Endothelial cell (in vitro differentiated cells): ENCODE measurements at regions not wholly inside any gene's neighbourhood (a gene's known extent, or its start where the extent isn't known, plus 50 kb on each side); places are given as distances from the start of the nearest gene placed in this dataset.

Source experiments
- DNase-seq: peaks from one replicate; pipeline ENCODE4 v3.0.0; 2021; ENCODE audit warnings: low spot score
- H3K27ac Mint-ChIP-seq: one replicate; pipeline ENCODE4 v1.8.0; 2021; ENCODE audit warnings: mixed read lengths, inconsistent platforms; ENCODE audit not compliant: unreplicated experiment
- H3K27me3 Mint-ChIP-seq: one replicate; pipeline ENCODE4 v1.8.0; 2021; ENCODE audit warnings: mild to moderate bottlenecking, moderate library complexity, mixed read lengths, inconsistent platforms; ENCODE audit not compliant: unreplicated experiment
- H3K36me3 Mint-ChIP-seq: one replicate; pipeline ENCODE4 v1.8.0; 2021; ENCODE audit warnings: mild to moderate bottlenecking, low read depth, mixed read lengths, inconsistent platforms; ENCODE audit not compliant: unreplicated experiment
- H3K4me1 Mint-ChIP-seq: one replicate; pipeline ENCODE4 v1.8.0; 2021; ENCODE audit warnings: mild to moderate bottlenecking, mixed read lengths, inconsistent platforms; ENCODE audit not compliant: unreplicated experiment
- H3K4me3 Mint-ChIP-seq: one replicate; pipeline ENCODE4 v1.8.0; 2021; ENCODE audit warnings: mild to moderate bottlenecking, mixed read lengths, inconsistent platforms; ENCODE audit not compliant: unreplicated experiment
- H3K9me3 Mint-ChIP-seq: one replicate; pipeline ENCODE4 v1.8.0; 2021; ENCODE audit warnings: mixed read lengths, inconsistent platforms; ENCODE audit not compliant: unreplicated experiment
- CTCF ChIP-seq: fragments of 200-600 bp; sonication (generic); IDR thresholded peaks from one replicate; pipeline ENCODE4 v1.5.0; 2021; ENCODE audit warnings: antibody characterized with exemption; ENCODE audit not compliant: unreplicated experiment

GRCh38 chr2:164328310-164328709 lies 293.0 kb downstream of the GRB14 start:
- DNase-seq: no peak
- Mint-ChIP-seq H3K36me3 (no peaks in the 10 kb centered on the region), H3K27ac (no peak overlapping the region), H3K27me3 (no peaks in the 10 kb centered on the region), H3K9me3 (no peaks in the 10 kb centered on the region), H3K4me1 (peaks cover 3% of the 10 kb centered on the region), H3K4me3 (no peak overlapping the region)
- no peak for TF ChIP-seq CTCF

DNA sequence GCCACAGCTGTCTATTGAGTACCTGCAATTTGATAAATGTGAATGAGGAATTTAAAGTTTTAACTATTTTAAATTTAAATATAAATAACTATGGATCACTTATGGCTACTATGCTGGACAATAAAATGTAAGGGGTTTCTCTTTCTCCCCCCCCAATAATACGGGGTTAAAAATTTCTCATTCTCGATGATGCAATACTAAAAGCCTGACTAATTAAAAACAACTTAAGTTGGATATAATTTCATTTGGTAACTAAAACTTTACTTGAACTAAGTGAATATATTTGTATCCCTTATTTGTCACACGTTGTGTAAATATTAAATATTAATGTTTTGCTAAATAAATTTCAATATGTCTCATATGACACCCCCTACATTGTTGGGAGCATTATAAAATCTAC lies 297.3 kb downstream of the GRB14 start:
- Mint-ChIP-seq H3K27me3 (no peaks in the 10 kb centered on the region), H3K27ac (no peak overlapping the region), H3K9me3 (no peaks in the 10 kb centered on the region), H3K4me1 (no peaks in the 10 kb centered on the region), H3K4me3 (no peak overlapping the region), H3K36me3 (no peaks in the 10 kb centered on the region)
- no peak for DNase-seq
- no peak for TF ChIP-seq CTCF

GRCh38 chr2:164314148-164314547 lies 307.1 kb downstream of the GRB14 start:
- DNase-seq: no peak
- peaks cover 3% of the 10 kb centered on the region for H3K4me1 Mint-ChIP-seq
- H3K9me3 Mint-ChIP-seq: no peaks in the 10 kb centered on the region
- H3K4me3 Mint-ChIP-seq: no peak overlapping the region
- TF ChIP-seq CTCF: no peak
- no peaks in the 10 kb centered on the region for H3K27me3 Mint-ChIP-seq
- no peaks in the 10 kb centered on the region for H3K36me3 Mint-ChIP-seq
- H3K27ac Mint-ChIP-seq: no peak overlapping the region

GRCh38 chr2:164306872-164307271 lies 314.4 kb downstream of the GRB14 start:
- Mint-ChIP-seq H3K27ac (no peak overlapping the region), H3K4me3 (no peak overlapping the region), H3K4me1 (peaks cover 3% of the 10 kb centered on the region), H3K27me3 (no peaks in the 10 kb centered on the region), H3K36me3 (no peaks in the 10 kb centered on the region), H3K9me3 (no peaks in the 10 kb centered on the region)
- no peak for DNase-seq
- TF ChIP-seq CTCF: no peak

DNA sequence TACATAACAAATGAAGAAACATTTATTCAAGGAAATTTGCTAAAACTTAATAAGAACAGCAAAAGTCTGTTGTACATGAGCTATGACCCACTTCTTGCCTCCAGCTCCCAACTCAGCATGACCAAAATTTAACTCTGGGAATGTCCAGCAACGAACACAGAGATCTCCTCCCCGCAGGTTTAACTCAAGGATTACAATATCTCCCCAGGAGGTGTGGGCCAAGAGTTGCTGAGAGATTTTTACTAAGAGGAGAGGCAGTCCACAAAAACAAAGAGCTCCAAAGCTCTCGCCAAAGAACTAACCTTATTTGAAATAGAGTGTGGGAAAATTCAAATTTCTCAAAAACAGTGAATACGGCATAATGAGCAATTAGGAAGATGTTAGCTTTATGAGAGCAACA lies 318.5 kb downstream of the GRB14 start:
- Mint-ChIP-seq H3K36me3 (no peaks in the 10 kb centered on the region), H3K9me3 (no peaks in the 10 kb centered on the region), H3K27me3 (no peaks in the 10 kb centered on the region), H3K4me3 (no peak overlapping the region), H3K4me1 (no peaks in the 10 kb centered on the region), H3K27ac (no peak overlapping the region)
- TF ChIP-seq CTCF: no peak
- no peak for DNase-seq
